Activated B cell treated with CpG ODN at 0.5 μM for 24 hours (primary cell): ENCODE measurements at regions not wholly inside any gene's neighbourhood (a gene's known extent, or its start where the extent isn't known, plus 50 kb on each side); places are given as distances from the start of the nearest gene placed in this dataset.

Source experiments
- ATAC-seq: fragments of 200-7000 bp; cut with Tn5 transposase; one replicate; pipeline ENCODE4 v1.10.0; 2021; ENCODE audit warnings: low read depth, mild to moderate bottlenecking, moderate library complexity
- CTCF ChIA-PET: fragments of 350-600 bp; sonication (Branson Sonifier 250); formaldehyde crosslinking; loops from one replicate; lab custom pipeline; 2021; ENCODE audit warnings: antibody characterized with exemption; lab: Charles Lee
- POLR2A ChIA-PET: fragments of 350-600 bp; sonication (Branson Sonifier 250); formaldehyde crosslinking; loops from one replicate; lab custom pipeline; 2021; ENCODE audit warnings: antibody characterized with exemption; lab: Charles Lee
- DNase-seq: peaks from one replicate; pipeline ENCODE4 v3.0.0; 2022
- H3K27ac Mint-ChIP-seq: one replicate; pipeline ENCODE4 v1.8.0; 2020; ENCODE audit warnings: mixed read lengths
- H3K27me3 Mint-ChIP-seq: one replicate; pipeline ENCODE4 v1.8.0; 2021; ENCODE audit warnings: mixed read lengths
- H3K36me3 Mint-ChIP-seq: one replicate; pipeline ENCODE4 v1.8.0; 2021; ENCODE audit warnings: low read depth, mixed read lengths
- H3K4me1 Mint-ChIP-seq: one replicate; pipeline ENCODE4 v1.8.0; 2021; ENCODE audit warnings: mixed read lengths
- H3K4me3 Mint-ChIP-seq: one replicate; pipeline ENCODE4 v1.8.0; 2020; ENCODE audit warnings: mild to moderate bottlenecking, mixed read lengths
- H3K9me3 Mint-ChIP-seq: one replicate; pipeline ENCODE4 v1.8.0; 2020; ENCODE audit warnings: mixed read lengths
- CTCF ChIP-seq: fragments of 200-600 bp; IDR thresholded peaks from one replicate; pipeline ENCODE4 v1.8.0; 2022; ENCODE audit warnings: antibody characterized with exemption, mild to moderate bottlenecking
- intact Hi-C: fragments of 100-400 bp; cut with micrococcal nuclease; formaldehyde crosslinking; loops from one replicate; pipeline ENCODE4 v1.15.1; 2024

- DNase-seq (no peak), ATAC-seq (no peak)
- Mint-ChIP-seq H3K4me3 (peak overlapping the region; percentile 32), H3K36me3 (no peaks in the 10 kb centered on the region), H3K27me3 (no peaks in the 10 kb centered on the region), H3K4me1 (peaks cover 41% of the 10 kb centered on the region), H3K27ac (peak overlapping the region; percentile 81), H3K9me3 (no peaks in the 10 kb centered on the region)
- ChIA-PET CTCF (interaction anchor here (1.0 to 1.6 kb wide), 3 partner anchors 9 to 236 kb away, joined by 3 to 8 read pairs (median 3); no protein-coding TSS in a partner anchor), POLR2A (interaction anchor here (1.0 to 2.6 kb wide), 6 partner anchors 9 to 198 kb away, joined by 3 to 9 read pairs (median 4); partner anchors contain the start of gene CPEB4)
- intact Hi-C loops, result loop anchor here (5.0 kb wide), 1 partner anchor 228 kb away; no protein-coding TSS in a partner anchor
- no peak for TF ChIP-seq CTCF
Measured at GRCh38 chr5:173689171-173689736, 72.8 kb upstream of the BOD1 start.

- Mint-ChIP-seq H3K36me3 (no peaks in the 10 kb centered on the region), H3K9me3 (no peaks in the 10 kb centered on the region), H3K4me3 (peak overlapping the region; percentile 32), H3K4me1 (peaks cover 41% of the 10 kb centered on the region), H3K27me3 (no peaks in the 10 kb centered on the region), H3K27ac (peak overlapping the region; percentile 81)
- intact Hi-C loops, result loop anchor here (2.0 to 5.0 kb wide), 3 partner anchors 17 to 227 kb away; no protein-coding TSS in a partner anchor
- ATAC-seq (peak; percentile 80), DNase-seq (no peak)
- TF ChIP-seq CTCF, result no peak
- CTCF ChIA-PET, result interaction anchor here (1.0 to 1.6 kb wide), 3 partner anchors 9 to 235 kb away, joined by 3 to 8 read pairs (median 3); no protein-coding TSS in a partner anchor
- POLR2A ChIA-PET, result interaction anchor here (1.4 to 2.6 kb wide), 4 partner anchors 13 to 198 kb away, joined by 3 to 9 read pairs (median 5); partner anchors contain the start of gene CPEB4
Measured at GRCh38 chr5:173689737-173690360, 73.4 kb upstream of the BOD1 start.

GRCh38 chr5:173691931-173692330 is 75.5 kb upstream of the BOD1 start:
- intact Hi-C loops, result loop anchor here (2.0 to 5.0 kb wide), 2 partner anchors 15 to 95 kb away; no protein-coding TSS in a partner anchor
- ChIA-PET POLR2A (no interaction called here), CTCF (interaction anchor here (1.3 kb wide), 1 partner anchor 234 kb away, joined by 5 read pairs; no protein-coding TSS in a partner anchor)
- Mint-ChIP-seq H3K9me3 (no peaks in the 10 kb centered on the region), H3K36me3 (no peaks in the 10 kb centered on the region), H3K27me3 (no peaks in the 10 kb centered on the region), H3K27ac (no peak overlapping the region), H3K4me1 (peaks cover 35% of the 10 kb centered on the region), H3K4me3 (no peak overlapping the region)
- ATAC-seq (no peak), DNase-seq (no peak)
- TF ChIP-seq CTCF, result no peak

DNA sequence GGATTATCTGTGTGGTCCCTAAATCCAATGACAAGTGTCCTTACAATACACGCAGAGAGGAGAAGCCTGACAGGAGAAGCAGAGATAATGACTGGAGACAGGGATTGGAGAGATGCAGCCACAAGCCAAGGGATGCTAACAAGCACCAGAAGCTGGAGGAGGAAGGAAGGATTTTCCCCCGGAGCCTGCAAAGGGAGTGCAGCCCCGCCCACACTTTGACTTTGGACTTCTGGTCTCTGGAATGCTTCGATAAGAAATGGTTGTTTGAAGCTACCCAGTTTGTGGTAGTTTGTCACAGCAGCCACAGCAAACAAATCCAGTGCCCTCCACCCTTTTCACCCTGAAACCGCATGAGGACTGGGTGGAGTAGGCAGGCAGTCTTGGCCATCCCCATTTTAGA is 77.2 kb upstream of the BOD1 start:
- H3K27me3 Mint-ChIP-seq, result no peaks in the 10 kb centered on the region
- CTCF ChIA-PET, result no interaction called here
- H3K36me3 Mint-ChIP-seq, result no peaks in the 10 kb centered on the region
- intact Hi-C loops, result loop anchor here (5.0 kb wide), 1 partner anchor 94 kb away; no protein-coding TSS in a partner anchor
- no peak overlapping the region for H3K27ac Mint-ChIP-seq
- no peaks in the 10 kb centered on the region for H3K9me3 Mint-ChIP-seq
- H3K4me1 Mint-ChIP-seq, result peaks cover 38% of the 10 kb centered on the region
- no peak for TF ChIP-seq CTCF
- DNase-seq (no peak), ATAC-seq (no peak)
- H3K4me3 Mint-ChIP-seq, result no peak overlapping the region
- POLR2A ChIA-PET, result no interaction called here

DNA sequence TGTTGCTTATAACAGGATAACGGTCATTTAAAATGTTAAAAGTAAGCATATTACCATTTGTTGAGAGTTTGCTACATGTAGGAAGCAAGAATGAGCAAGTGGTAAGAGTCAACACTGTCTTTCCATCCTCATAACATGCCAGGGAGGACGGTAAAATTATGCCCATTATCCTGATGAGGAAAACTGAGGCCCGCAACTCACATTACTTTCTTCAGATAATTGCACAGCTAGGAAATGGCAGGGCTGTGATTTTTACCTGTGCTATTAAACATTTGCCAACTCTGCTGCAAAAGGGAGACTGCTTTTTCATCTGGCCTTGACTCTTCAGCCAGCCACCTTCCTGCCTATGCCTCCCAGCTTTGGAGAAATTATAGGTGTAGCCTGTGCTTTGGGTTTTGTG is 79.8 kb upstream of the BOD1 start:
- Mint-ChIP-seq H3K27me3 (no peaks in the 10 kb centered on the region), H3K4me1 (peaks cover 38% of the 10 kb centered on the region), H3K9me3 (no peaks in the 10 kb centered on the region), H3K36me3 (no peaks in the 10 kb centered on the region), H3K27ac (no peak overlapping the region), H3K4me3 (no peak overlapping the region)
- intact Hi-C loops, result loop anchor here (5.0 kb wide), 2 partner anchors 36 to 126 kb away; no protein-coding TSS in a partner anchor
- CTCF ChIA-PET, result no interaction called here
- no peak for DNase-seq
- POLR2A ChIA-PET, result no interaction called here
- no peak for TF ChIP-seq CTCF
- no peak for ATAC-seq
